ENCODE measurements at regions not wholly inside any gene's neighbourhood (a gene's known extent, or its start where the extent isn't known, plus 50 kb on each side); places are given as distances from the start of the nearest gene placed in this dataset.

- no peaks in the 10 kb centered on the region for H3K9me3 ChIP-seq (replicated peaks in 1 of 3)
- no peaks in the 10 kb centered on the region for H3K4me1 ChIP-seq (replicated peaks in 1 of 2)
- TF ChIP-seq POLR2A (IDR thresholded peaks at IDR 0.05), result no peak
- TF ChIP-seq, protein P1, sequence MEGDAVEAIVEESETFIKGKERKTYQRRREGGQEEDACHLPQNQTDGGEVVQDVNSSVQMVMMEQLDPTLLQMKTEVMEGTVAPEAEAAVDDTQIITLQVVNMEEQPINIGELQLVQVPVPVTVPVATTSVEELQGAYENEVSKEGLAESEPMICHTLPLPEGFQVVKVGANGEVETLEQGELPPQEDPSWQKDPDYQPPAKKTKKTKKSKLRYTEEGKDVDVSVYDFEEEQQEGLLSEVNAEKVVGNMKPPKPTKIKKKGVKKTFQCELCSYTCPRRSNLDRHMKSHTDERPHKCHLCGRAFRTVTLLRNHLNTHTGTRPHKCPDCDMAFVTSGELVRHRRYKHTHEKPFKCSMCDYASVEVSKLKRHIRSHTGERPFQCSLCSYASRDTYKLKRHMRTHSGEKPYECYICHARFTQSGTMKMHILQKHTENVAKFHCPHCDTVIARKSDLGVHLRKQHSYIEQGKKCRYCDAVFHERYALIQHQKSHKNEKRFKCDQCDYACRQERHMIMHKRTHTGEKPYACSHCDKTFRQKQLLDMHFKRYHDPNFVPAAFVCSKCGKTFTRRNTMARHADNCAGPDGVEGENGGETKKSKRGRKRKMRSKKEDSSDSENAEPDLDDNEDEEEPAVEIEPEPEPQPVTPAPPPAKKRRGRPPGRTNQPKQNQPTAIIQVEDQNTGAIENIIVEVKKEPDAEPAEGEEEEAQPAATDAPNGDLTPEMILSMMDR (IDR thresholded peaks at IDR 0.05), result no peak
- no peak overlapping the region for H3K27ac ChIP-seq
- intact Hi-C loops (cut with DNase I), result no loop called here
- no peaks in the 10 kb centered on the region for H3K36me3 ChIP-seq (replicated peaks in 1 of 2)
- DNase-seq, result no peak
- no peaks in the 10 kb centered on the region for H3K27me3 ChIP-seq
- no peak overlapping the region for H3K4me3 ChIP-seq
These were observed 440.0 kb downstream of the SLC16A7 start for GRCh38 chr12:60035835-60036234.

- Histone ChIP-seq H3K4me1 (replicated peaks in 1 of 2) (no peaks in the 10 kb centered on the region), H3K27ac (no peak overlapping the region), H3K4me3 (no peak overlapping the region), H3K9me3 (replicated peaks in 1 of 3) (no peaks in the 10 kb centered on the region), H3K27me3 (no peaks in the 10 kb centered on the region), H3K36me3 (replicated peaks in 1 of 2) (no peaks in the 10 kb centered on the region)
- intact Hi-C loops (cut with DNase I), result no loop called here
- no peak for DNase-seq
- TF ChIP-seq, protein P1 (IDR thresholded peaks at IDR 0.05), result no peak
- no peak for TF ChIP-seq POLR2A (IDR thresholded peaks at IDR 0.05)
These were observed 447.0 kb downstream of the SLC16A7 start for GRCh38 chr12:60042835-60043234.

DNA sequence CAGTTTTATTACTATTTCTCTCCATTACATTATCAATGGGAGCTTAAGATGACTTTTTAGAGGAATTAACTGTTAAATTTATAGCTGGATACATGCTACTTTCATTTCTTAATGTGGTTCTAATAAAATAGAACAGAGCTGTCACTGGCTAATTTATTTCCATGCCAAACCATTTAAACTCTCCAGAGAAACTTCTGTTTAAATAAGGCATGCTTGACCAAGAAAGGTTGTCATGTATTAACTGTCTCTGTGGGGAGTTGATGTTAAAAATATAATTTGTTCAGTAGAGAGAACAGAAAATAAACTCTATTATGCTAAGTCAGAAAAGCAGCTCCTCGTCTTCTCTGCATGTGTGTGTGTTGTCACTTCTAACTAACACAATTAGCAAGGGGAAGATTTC, 447.4 kb downstream of the SLC16A7 start:
- H3K27me3 ChIP-seq, result no peaks in the 10 kb centered on the region
- H3K27ac ChIP-seq, result no peak overlapping the region
- no peak overlapping the region for H3K4me3 ChIP-seq
- H3K4me1 ChIP-seq (replicated peaks in 1 of 2), result no peaks in the 10 kb centered on the region
- no peaks in the 10 kb centered on the region for H3K9me3 ChIP-seq (replicated peaks in 1 of 3)
- intact Hi-C loops (cut with DNase I), result no loop called here
- no peak for TF ChIP-seq POLR2A (IDR thresholded peaks at IDR 0.05)
- TF ChIP-seq, protein P1 (IDR thresholded peaks at IDR 0.05), result no peak
- 45 to 67% (median 63%) methylated on average over 1 of the region's 1 CpG for WGBS, 4 donors
- no peak for DNase-seq
- no peaks in the 10 kb centered on the region for H3K36me3 ChIP-seq (replicated peaks in 1 of 2)

- H3K27me3 ChIP-seq, result no peaks in the 10 kb centered on the region
- intact Hi-C loops (cut with DNase I), result no loop called here
- no peak for DNase-seq
- no peak overlapping the region for H3K4me3 ChIP-seq
- no peaks in the 10 kb centered on the region for H3K9me3 ChIP-seq (replicated peaks in 1 of 3)
- TF ChIP-seq POLR2A (IDR thresholded peaks at IDR 0.05), result no peak
- H3K4me1 ChIP-seq (replicated peaks in 1 of 2), result no peaks in the 10 kb centered on the region
- H3K36me3 ChIP-seq (replicated peaks in 1 of 2), result no peaks in the 10 kb centered on the region
- 67 to 81% (median 77%) methylated on average over 2 of the region's 2 CpGs for WGBS, 4 donors
- no peak overlapping the region for H3K27ac ChIP-seq
These were observed 456.7 kb downstream of the SLC16A7 start for GRCh38 chr12:60052483-60052882.

GRCh38 chr12:60059180-60059579, 463.4 kb downstream of the SLC16A7 start:
- Histone ChIP-seq H3K9me3 (replicated peaks in 1 of 3) (no peaks in the 10 kb centered on the region), H3K4me3 (no peak overlapping the region), H3K36me3 (replicated peaks in 1 of 2) (no peaks in the 10 kb centered on the region), H3K27ac (no peak overlapping the region), H3K27me3 (no peaks in the 10 kb centered on the region), H3K4me1 (replicated peaks in 1 of 2) (no peaks in the 10 kb centered on the region)
- no peak for TF ChIP-seq POLR2A (IDR thresholded peaks at IDR 0.05)
- TF ChIP-seq, protein P1 (IDR thresholded peaks at IDR 0.05), result no peak
- DNase-seq, result no peak
- intact Hi-C loops (cut with DNase I), result no loop called here

Data from adrenal gland (tissue), 9 donors.